HG03521 (cell line): ENCODE measurements at regions not wholly inside any gene's neighbourhood (a gene's known extent, or its start where the extent isn't known, plus 50 kb on each side); places are given as distances from the start of the nearest gene placed in this dataset.
"Not testable (repeated sequence)": the region's sequence is repeated elsewhere in the genome, so short reads cannot be mapped to it uniquely, and the experiment has no call there.

Source experiments
- ATAC-seq: cut with Tn5 transposase; IDR thresholded peaks from one replicate; pipeline ENCODE4 v1.9.1; 2021; ENCODE audit warnings: mild to moderate bottlenecking, moderate library complexity; ENCODE audit not compliant: unreplicated experiment

GRCh38 chr5:167294882-167295680, 996.4 kb upstream of the WWC1 start:
- no peak for ATAC-seq

GRCh38 chr5:167295681-167296005, 995.8 kb upstream of the WWC1 start:
- no peak for ATAC-seq

- no peak for ATAC-seq
These were observed 995.4 kb upstream of the WWC1 start for GRCh38 chr5:167296066-167296465.

GRCh38 chr5:167296661-167297060, 994.8 kb upstream of the WWC1 start:
- ATAC-seq = no peak

- not testable (repeated sequence) for ATAC-seq
These were observed 991.6 kb upstream of the WWC1 start for GRCh38 chr5:167299861-167300260.

- no peak for ATAC-seq
These were observed 987.9 kb upstream of the WWC1 start for GRCh38 chr5:167303582-167303981.

- no peak for ATAC-seq
These were observed 986.5 kb upstream of the WWC1 start for GRCh38 chr5:167304834-167305469.

- ATAC-seq = no peak
These were observed 985.7 kb upstream of the WWC1 start for GRCh38 chr5:167305591-167306213.

- ATAC-seq = no peak
These were observed 984.4 kb upstream of the WWC1 start for GRCh38 chr5:167307042-167307441.

- ATAC-seq = no peak
These were observed 983.0 kb upstream of the WWC1 start for GRCh38 chr5:167308466-167308865.

- ATAC-seq = no peak
These were observed 981.4 kb upstream of the WWC1 start for GRCh38 chr5:167309941-167310517.

GRCh38 chr5:167311340-167311739, 980.1 kb upstream of the WWC1 start:
- ATAC-seq = no peak

GRCh38 chr5:167312225-167312624, 979.2 kb upstream of the WWC1 start:
- ATAC-seq = no peak

- ATAC-seq = no peak
These were observed 975.7 kb upstream of the WWC1 start for GRCh38 chr5:167315762-167316161.

- ATAC-seq = no peak
These were observed 973.6 kb upstream of the WWC1 start for GRCh38 chr5:167317884-167318283.

- no peak for ATAC-seq
These were observed 972.2 kb upstream of the WWC1 start for GRCh38 chr5:167319243-167319642.

GRCh38 chr5:167320019-167320418, 971.4 kb upstream of the WWC1 start:
- no peak for ATAC-seq

GRCh38 chr5:167332309-167332708, 959.1 kb upstream of the WWC1 start:
- ATAC-seq = no peak

- ATAC-seq = no peak
These were observed 955.3 kb upstream of the WWC1 start for GRCh38 chr5:167336161-167336560.

- ATAC-seq = no peak
These were observed 952.2 kb upstream of the WWC1 start for GRCh38 chr5:167339205-167339604.

GRCh38 chr5:167346461-167346860, 945.0 kb upstream of the WWC1 start:
- no peak for ATAC-seq
